H9 (cell line): ENCODE measurements at regions not wholly inside any gene's neighbourhood (a gene's known extent, or its start where the extent isn't known, plus 50 kb on each side); places are given as distances from the start of the nearest gene placed in this dataset.

ENCODE experiments used
- DNase-seq: peaks from one replicate; pipeline ENCODE4 v3.0.0-alpha.2; 2017
- H2AFZ ChIP-seq: one replicate; pipeline ENCODE4 v1.6.1; 2013; ENCODE audit warnings: mild to moderate bottlenecking, low read length, control low read depth, moderate library complexity
- H2AK5ac ChIP-seq: 2 replicates; pipeline ENCODE4 v1.6.1; 2013; ENCODE audit warnings: low read length, control low read depth, mixed read lengths; ENCODE audit not compliant: insufficient read length
- H2BK120ac ChIP-seq: one replicate; pipeline ENCODE4 v1.6.1; 2013; ENCODE audit warnings: low read depth, mild to moderate bottlenecking, low read length, control low read depth, inconsistent platforms; ENCODE audit not compliant: poor library complexity, severe bottlenecking
- H2BK12ac ChIP-seq: 2 replicates; pipeline ENCODE4 v1.6.1; 2013; ENCODE audit warnings: low read length, control low read depth, mixed read lengths, low read depth; ENCODE audit not compliant: insufficient read length
- H2BK15ac ChIP-seq: 2 replicates; pipeline ENCODE4 v1.6.1; 2013; ENCODE audit warnings: low read depth, low read length, control low read depth
- H2BK20ac ChIP-seq: one replicate; pipeline ENCODE4 v1.6.1; 2013; ENCODE audit warnings: low read depth, mild to moderate bottlenecking, low read length, control low read depth, inconsistent platforms; ENCODE audit not compliant: poor library complexity, severe bottlenecking
- H2BK5ac ChIP-seq: 2 replicates; pipeline ENCODE4 v1.6.1; 2013; ENCODE audit warnings: low read length, control low read depth, mixed read lengths; ENCODE audit not compliant: insufficient read length
- H3K14ac ChIP-seq: 2 replicates; pipeline ENCODE4 v1.6.1; 2013; ENCODE audit warnings: low read length, control low read depth; ENCODE audit not compliant: insufficient read depth
- H3K18ac ChIP-seq: 2 replicates; pipeline ENCODE4 v1.6.1; 2013; ENCODE audit warnings: low read depth, mild to moderate bottlenecking, mixed read lengths, low read length, control low read depth; ENCODE audit not compliant: insufficient read length
- H3K23ac ChIP-seq: 2 replicates; pipeline ENCODE4 v1.6.1; 2013; ENCODE audit warnings: low read length, control low read depth, mixed read lengths, low read depth; ENCODE audit not compliant: insufficient read length
- H3K23me2 ChIP-seq: 2 replicates; pipeline ENCODE4 v1.6.1; 2013; ENCODE audit warnings: low read depth, mild to moderate bottlenecking, mixed read lengths, low read length, control low read depth; ENCODE audit not compliant: insufficient read length, poor library complexity, severe bottlenecking
- H3K27ac ChIP-seq: 2 replicates; pipeline ENCODE4 v1.5.1; 2013; ENCODE audit warnings: low read length, control low read depth, mixed read lengths, low read depth; ENCODE audit not compliant: insufficient read length
- H3K27me3 ChIP-seq: 2 replicates; pipeline ENCODE4 v1.6.1; 2013; ENCODE audit warnings: low read length, control low read depth, inconsistent platforms; ENCODE audit not compliant: insufficient read depth
- H3K4ac ChIP-seq: 2 replicates; pipeline ENCODE4 v1.6.1; 2013; ENCODE audit warnings: low read depth, mild to moderate bottlenecking, control low read depth, inconsistent platforms, low read length, moderate library complexity
- H3K4me1 ChIP-seq: 2 replicates; pipeline ENCODE4 v1.6.1; 2013; ENCODE audit warnings: low read length, control low read depth, inconsistent platforms; ENCODE audit not compliant: insufficient read depth
- H3K4me2 ChIP-seq: 2 replicates; pipeline ENCODE4 v1.6.1; 2013; ENCODE audit warnings: low read length, control low read depth, mixed read lengths; ENCODE audit not compliant: insufficient read length, insufficient read depth
- H3K56ac ChIP-seq: 2 replicates; pipeline ENCODE4 v1.6.1; 2013; ENCODE audit warnings: low read depth, mild to moderate bottlenecking, mixed read lengths, low read length, control low read depth; ENCODE audit not compliant: insufficient read length
- H3K79me1 ChIP-seq: 2 replicates; pipeline ENCODE4 v1.6.1; 2013; ENCODE audit warnings: low read depth, mild to moderate bottlenecking, moderate library complexity, low read length, control low read depth, inconsistent platforms; ENCODE audit not compliant: insufficient read depth, poor library complexity, severe bottlenecking
- H3K79me2 ChIP-seq: 2 replicates; pipeline ENCODE4 v1.6.1; 2013; ENCODE audit warnings: low read length, control low read depth, inconsistent platforms; ENCODE audit not compliant: insufficient read depth
- H3K9ac ChIP-seq: 2 replicates; pipeline ENCODE4 v1.6.1; 2013; ENCODE audit warnings: low read length, control low read depth, mixed read lengths; ENCODE audit not compliant: insufficient read length; ENCODE audit errors: extremely low read depth
- H3K9me3 ChIP-seq: one replicate; pipeline ENCODE4 v1.6.1; 2013; ENCODE audit warnings: low read depth, low read length, inconsistent platforms; ENCODE audit not compliant: control insufficient read depth
- H3T11ph ChIP-seq: one replicate; pipeline ENCODE4 v1.6.1; 2013; ENCODE audit warnings: mild to moderate bottlenecking, low read length, control low read depth, inconsistent platforms
- H4K20me1 ChIP-seq: one replicate; pipeline ENCODE4 v1.6.1; 2013; ENCODE audit not compliant: control insufficient read depth, insufficient read length, insufficient read depth
- H4K5ac ChIP-seq: 2 replicates; pipeline ENCODE4 v1.6.1; 2013; ENCODE audit warnings: low read depth, mild to moderate bottlenecking, mixed read lengths, low read length, control low read depth; ENCODE audit not compliant: insufficient read length
- H4K8ac ChIP-seq: replicated peaks from 2 replicates; pipeline ENCODE4 v1.6.1; 2013; ENCODE audit warnings: low read length, control low read depth, mixed read lengths, low read depth; ENCODE audit not compliant: insufficient read length
- H4K91ac ChIP-seq: 2 replicates; pipeline ENCODE4 v1.6.1; 2013; ENCODE audit warnings: low read depth, mild to moderate bottlenecking, moderate library complexity, mixed read lengths, low read length, control low read depth; ENCODE audit not compliant: insufficient read length
- H3K27ac Mint-ChIP-seq, 3 experiments: 2 replicates in 2 of 3; 3 replicates in 1 of 3; pipeline ENCODE4 v1.8.0; 2020 to 2021; ENCODE audit warnings: mixed read lengths in 3 of 3, mild to moderate bottlenecking in 1 of 3, moderate library complexity in 1 of 3
- H3K27me3 Mint-ChIP-seq: 2 replicates; pipeline ENCODE4 v1.8.0; 2021; ENCODE audit warnings: low read depth, mild to moderate bottlenecking, moderate library complexity, mixed read lengths
- H3K36me3 Mint-ChIP-seq, 3 experiments: 2 replicates in 2 of 3; 3 replicates in 1 of 3; pipeline ENCODE4 v1.8.0; 2020 to 2021; ENCODE audit warnings: low read depth in 3 of 3, mixed read lengths in 3 of 3; ENCODE audit not compliant: insufficient read depth in 1 of 3
- H3K4me1 Mint-ChIP-seq, 2 experiments: 2 replicates each; pipeline ENCODE4 v1.8.0; 2020; ENCODE audit warnings: mixed read lengths in 2 of 2
- H3K4me3 Mint-ChIP-seq, 2 experiments: 2 replicates in 1 of 2; 3 replicates in 1 of 2; pipeline ENCODE4 v1.8.0; 2020 to 2021; ENCODE audit warnings: mild to moderate bottlenecking in 2 of 2, mixed read lengths in 2 of 2, moderate library complexity in 1 of 2
- H3K9me3 Mint-ChIP-seq, 2 experiments: 2 replicates in 1 of 2; 3 replicates in 1 of 2; pipeline ENCODE4 v1.8.0; 2020; ENCODE audit warnings: mild to moderate bottlenecking in 2 of 2, mixed read lengths in 2 of 2, moderate library complexity in 1 of 2
- CTCF ChIP-seq: fragments of 200-600 bp; sonication (generic); conservative IDR thresholded peaks from 3 replicates; pipeline ENCODE4 v1.8.0; 2021; ENCODE audit warnings: antibody characterized with exemption, mild to moderate bottlenecking
- WGBS: extraction: QIAGEN DNeasy Blood & Tissue Kit; methylation state at CpG from one replicate; pipeline ENCODE4 v1.1.7; 2013; ENCODE audit warnings: missing lambda C conversion rate, low lambda C conversion rate, mixed read lengths; ENCODE audit not compliant: insufficient read length; ENCODE audit errors: extremely low coverage; 5-methylcytosine and 5-hydroxymethylcytosine counted together

GRCh38 chr6:139448051-139448649 is 73.7 kb upstream of the CITED2 start:
- Histone ChIP-seq H3K79me2 (no peaks in the 10 kb centered on the region), H4K8ac (no peak overlapping the region), H2BK5ac (no peak overlapping the region), H3T11ph (no peak overlapping the region), H2BK120ac (no peak overlapping the region), H3K18ac (no peak overlapping the region), H3K27me3 (no peaks in the 10 kb centered on the region), H2BK12ac (no peak overlapping the region), H3K23ac (no peak overlapping the region), H3K27ac (no peak overlapping the region), H3K79me1 (no peaks in the 10 kb centered on the region), H4K20me1 (no peaks in the 10 kb centered on the region), H3K4me2 (no peak overlapping the region), H3K23me2 (no peaks in the 10 kb centered on the region), H3K56ac (no peak overlapping the region), H3K9me3 (no peaks in the 10 kb centered on the region), H2BK20ac (no peak overlapping the region), H3K9ac (no peak overlapping the region), H3K14ac (no peak overlapping the region), H3K4ac (no peak overlapping the region), H3K4me1 (no peaks in the 10 kb centered on the region; the same call in 1 of the 2 replicates), H4K91ac (no peak overlapping the region), H2AK5ac (no peak overlapping the region), H2AFZ (no peak overlapping the region), H2BK15ac (no peak overlapping the region), H4K5ac (no peak overlapping the region)
- H3K4me1 Mint-ChIP-seq, result peaks cover 44 to 51% of the 10 kb centered on the region in 2 experiments
- H3K4me3 Mint-ChIP-seq, result no peak overlapping the region
- no peaks in the 10 kb centered on the region for H3K27me3 Mint-ChIP-seq
- no CpG with 5 or more reads among the region's 2 CpGs for WGBS
- no peak for DNase-seq
- no peaks in the 10 kb centered on the region for H3K9me3 Mint-ChIP-seq
- H3K36me3 Mint-ChIP-seq, result no peaks in the 10 kb centered on the region
- H3K27ac Mint-ChIP-seq, result no peak overlapping the region
- TF ChIP-seq CTCF, result no peak
